ENCODE measurements at regions not wholly inside any gene's neighbourhood (a gene's known extent, or its start where the extent isn't known, plus 50 kb on each side); places are given as distances from the start of the nearest gene placed in this dataset.

- DNase-seq, result no peak
Observed at GRCh38 chr7:130899071-130899560, 165.1 kb upstream of the KLF14 start.

- no peak for DNase-seq
Observed at GRCh38 chr7:130899638-130900401, 165.8 kb upstream of the KLF14 start.

- no peak for DNase-seq
Observed at GRCh38 chr7:130900471-130901076, 166.6 kb upstream of the KLF14 start.

- DNase-seq, result no peak
Observed at GRCh38 chr7:130901209-130901783, 167.3 kb upstream of the KLF14 start.

- no peak for DNase-seq
Observed at GRCh38 chr7:130902755-130903357, 168.8 kb upstream of the KLF14 start.

GRCh38 chr7:130903358-130903974 is 169.5 kb upstream of the KLF14 start:
- no peak for DNase-seq

GRCh38 chr7:130904031-130904757 is 170.2 kb upstream of the KLF14 start:
- no peak for DNase-seq

- DNase-seq, result no peak
Observed at GRCh38 chr7:130904792-130905191, 170.8 kb upstream of the KLF14 start.

- no peak for DNase-seq
Observed at GRCh38 chr7:130906575-130906974, 172.6 kb upstream of the KLF14 start.

GRCh38 chr7:130907439-130907838 is 173.4 kb upstream of the KLF14 start:
- DNase-seq, result no peak

GRCh38 chr7:130908345-130909160 is 174.5 kb upstream of the KLF14 start:
- DNase-seq, result peak; percentile 12

- peak; percentile 44 for DNase-seq
Observed at GRCh38 chr7:130909161-130909836, 175.3 kb upstream of the KLF14 start.

- peak; percentile 16 for DNase-seq
Observed at GRCh38 chr7:130909881-130910672, 176.1 kb upstream of the KLF14 start.

GRCh38 chr7:130910949-130911944 is 177.2 kb upstream of the KLF14 start:
- peak; percentile 27 for DNase-seq

GRCh38 chr7:130912082-130912861 is 178.3 kb upstream of the KLF14 start:
- DNase-seq, result no peak

GRCh38 chr7:130912862-130913638 is 179.0 kb upstream of the KLF14 start:
- peak; percentile 88 for DNase-seq

Data from stimulated activated CD4-positive, alpha-beta T cell treated with anti-CD3 and anti-CD28 coated beads, Interleukin-15, amount 100 ng/mL, for 24 hours (primary cell).